Astrocyte of the spinal cord (primary cell): ENCODE measurements at regions not wholly inside any gene's neighbourhood (a gene's known extent, or its start where the extent isn't known, plus 50 kb on each side); places are given as distances from the start of the nearest gene placed in this dataset.

Experiments
- DNase-seq: peaks from one replicate; pipeline ENCODE4 v3.0.0; 2011; ENCODE audit warnings: low read depth, low spot score
- H3K4me3 ChIP-seq: 2 replicates; pipeline ENCODE4 v1.5.1; 2011; ENCODE audit warnings: low read depth, mild to moderate bottlenecking, low read length, moderate library complexity
- CTCF ChIP-seq: IDR thresholded peaks from 2 replicates; pipeline ENCODE4 v1.5.1; 2012; ENCODE audit warnings: low read depth, mild to moderate bottlenecking, low read length, inconsistent platforms
- in situ Hi-C: cut with HindIII; loops from 2 replicates; pipeline ENCODE4 v1.10.0; 2017; ENCODE audit warnings: low sequenced_read_pairs

DNA sequence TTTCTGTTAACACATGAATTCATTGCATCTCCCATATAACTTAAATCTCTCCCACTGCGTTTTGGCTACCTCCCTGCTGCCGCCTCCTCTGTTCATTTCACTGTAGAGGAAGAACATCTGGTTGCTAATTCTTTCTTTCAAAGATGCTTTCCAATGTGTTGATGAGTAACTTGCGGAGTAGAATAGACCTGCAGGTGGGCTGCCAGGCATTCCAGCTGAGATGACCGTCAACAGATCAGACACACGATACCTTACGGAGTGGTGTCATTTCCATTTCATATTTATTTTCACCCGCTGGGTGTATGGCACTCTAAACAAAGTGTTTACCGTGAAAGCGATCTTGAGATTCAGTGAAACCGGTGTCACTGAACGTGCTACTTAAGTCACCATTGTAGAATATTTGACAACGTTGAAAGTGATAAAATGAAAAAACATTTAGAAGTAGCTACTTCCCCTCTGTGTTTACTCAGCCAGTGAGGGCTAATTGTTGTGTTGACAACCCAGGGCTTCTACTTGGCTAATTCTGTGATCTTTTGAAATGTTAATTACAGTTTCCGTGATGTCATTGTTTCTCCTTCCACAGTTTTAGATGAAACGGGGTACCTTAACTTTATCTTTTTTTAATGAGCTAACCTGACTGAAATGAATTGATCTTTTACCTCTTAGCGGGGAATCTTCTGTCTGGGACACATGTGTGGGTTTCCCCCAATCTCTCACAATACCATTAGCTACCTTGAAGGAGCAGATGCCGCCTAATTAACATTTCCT lies 228.5 kb upstream of the ARGLU1 start:
- no peak for DNase-seq
- TF ChIP-seq CTCF = no peak
- in situ Hi-C loops = no loop called here
- H3K4me3 ChIP-seq = peak overlapping the region; percentile 26

DNA sequence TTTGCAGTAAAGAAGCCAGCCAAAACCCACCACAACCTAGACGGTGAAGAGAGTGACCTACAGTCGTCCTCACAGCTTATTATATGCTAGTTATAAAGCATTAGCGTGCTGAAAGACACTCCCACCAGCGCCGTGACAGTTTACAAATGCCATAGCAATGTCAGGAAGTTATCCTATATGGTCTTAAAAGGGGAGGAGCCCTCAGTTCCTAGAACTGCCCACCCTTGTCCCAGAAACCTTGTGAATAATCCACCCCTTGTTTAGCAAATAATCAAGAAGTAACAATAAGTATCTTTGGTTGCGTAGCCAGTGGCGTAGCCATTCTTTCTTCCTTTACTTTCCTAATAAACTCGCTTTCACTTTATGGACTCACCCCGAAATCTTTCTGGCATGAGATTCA lies 227.9 kb upstream of the ARGLU1 start:
- no peak for TF ChIP-seq CTCF
- peak overlapping the region; percentile 26 for H3K4me3 ChIP-seq
- in situ Hi-C loops = no loop called here
- no peak for DNase-seq

GRCh38 chr13:106794117-106794516 lies 226.2 kb upstream of the ARGLU1 start:
- DNase-seq = no peak
- H3K4me3 ChIP-seq = no peak overlapping the region
- in situ Hi-C loops = no loop called here
- no peak for TF ChIP-seq CTCF

- no peak overlapping the region for H3K4me3 ChIP-seq
- DNase-seq = no peak
- TF ChIP-seq CTCF = no peak
- in situ Hi-C loops = no loop called here
These were observed 222.0 kb upstream of the ARGLU1 start for GRCh38 chr13:106789911-106790310.

- no peak for TF ChIP-seq CTCF
- in situ Hi-C loops = no loop called here
- DNase-seq = no peak
- no peak overlapping the region for H3K4me3 ChIP-seq
These were observed 218.1 kb upstream of the ARGLU1 start for GRCh38 chr13:106786006-106786563.

DNA sequence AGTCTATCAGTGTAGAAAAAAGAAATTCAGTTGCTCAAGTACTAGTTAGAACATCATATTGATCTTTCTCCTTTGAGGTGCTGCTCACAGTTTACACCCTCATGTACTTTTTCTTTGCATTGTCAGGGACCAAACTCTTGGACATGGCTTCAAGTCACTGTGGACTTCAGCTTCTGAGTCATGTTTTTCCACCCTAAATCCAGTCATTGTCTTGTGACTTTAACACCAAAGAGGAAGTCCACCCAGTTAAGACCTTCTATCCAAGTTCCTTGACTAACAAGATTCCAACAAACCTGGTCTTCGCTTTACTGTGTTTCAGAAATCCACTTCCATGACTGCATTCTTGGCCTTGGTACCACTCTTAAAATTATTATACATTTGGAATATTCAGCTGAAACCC lies 206.7 kb upstream of the ARGLU1 start:
- in situ Hi-C loops = no loop called here
- no peak for DNase-seq
- no peak for TF ChIP-seq CTCF
- H3K4me3 ChIP-seq = no peak overlapping the region
